SK-N-SH treated with all-trans-retinoic acid at 6 μM for 48 hours (cell line): ENCODE measurements at regions not wholly inside any gene's neighbourhood (a gene's known extent, or its start where the extent isn't known, plus 50 kb on each side); places are given as distances from the start of the nearest gene placed in this dataset.

Source experiments
- BACH2 ChIP-seq: fragments of 250-450 bp; sonication (Bioruptor Pico); IDR thresholded peaks from 2 replicates; pipeline ENCODE4 v1.9.0; 2021; ENCODE audit warnings: mild to moderate bottlenecking, borderline replicate concordance
- CREB5 ChIP-seq: fragments of 250-450 bp; sonication (Bioruptor Pico); IDR thresholded peaks from 2 replicates; pipeline ENCODE4 v1.5.1; 2020; ENCODE audit warnings: low read depth, mild to moderate bottlenecking, moderate library complexity
- CSRNP3 ChIP-seq: fragments of 250-450 bp; sonication (Bioruptor Pico); IDR thresholded peaks from 2 replicates; pipeline ENCODE4 v1.5.1; 2021; ENCODE audit warnings: mild to moderate bottlenecking, moderate library complexity
- PATZ1 ChIP-seq: fragments of 250-450 bp; sonication (Bioruptor Pico); IDR thresholded peaks from 2 replicates; pipeline ENCODE4 v1.8.0; 2020; ENCODE audit warnings: mild to moderate bottlenecking, moderate library complexity, borderline replicate concordance
- PPARA ChIP-seq: fragments of 250-450 bp; sonication (Bioruptor Pico); IDR thresholded peaks from 2 replicates; pipeline ENCODE4 v1.5.0; 2020; ENCODE audit warnings: mild to moderate bottlenecking, borderline replicate concordance
- RARB ChIP-seq: fragments of 250-450 bp; sonication (Bioruptor Pico); IDR thresholded peaks from 2 replicates; pipeline ENCODE4 v1.8.0; 2021; ENCODE audit warnings: mild to moderate bottlenecking, moderate library complexity
- TCF4 ChIP-seq: fragments of 250-450 bp; sonication (Bioruptor Pico); IDR thresholded peaks from 2 replicates; pipeline ENCODE4 v1.8.0; 2021; ENCODE audit warnings: mild to moderate bottlenecking, moderate library complexity, borderline replicate concordance
- ZC3H10 ChIP-seq: fragments of 250-450 bp; sonication (Bioruptor Pico); IDR thresholded peaks from 2 replicates; pipeline ENCODE4 v1.5.1; 2021; ENCODE audit warnings: mild to moderate bottlenecking, moderate library complexity
- ZNF565 ChIP-seq: fragments of 450-650 bp; formaldehyde crosslinking; conservative IDR thresholded peaks from 2 replicates; pipeline ENCODE4 v1.5.0; 2020; ENCODE audit warnings: low read depth, mild to moderate bottlenecking, moderate library complexity
- ZNF70 ChIP-seq: fragments of 450-650 bp; formaldehyde crosslinking; IDR thresholded peaks from 2 replicates; pipeline ENCODE4 v1.5.0; 2020; ENCODE audit warnings: mild to moderate bottlenecking, moderate library complexity

- no peak for TF ChIP-seq ZNF70
- TF ChIP-seq ZNF565: no peak
- no peak for TF ChIP-seq PPARA
- no peak for TF ChIP-seq PATZ1 (CRISPR knock-in tag)
- TF ChIP-seq BACH2 (CRISPR knock-in tag): no peak
- no peak for TF ChIP-seq CSRNP3
- no peak for TF ChIP-seq TCF4
- TF ChIP-seq CREB5 (CRISPR knock-in tag): no peak
- TF ChIP-seq ZC3H10 (CRISPR knock-in tag): no peak
- TF ChIP-seq RARB: no peak
These were observed 720.5 kb downstream of the TLE4 start for GRCh38 chr9:80292231-80292630.
